ENCODE measurements at regions not wholly inside any gene's neighbourhood (a gene's known extent, or its start where the extent isn't known, plus 50 kb on each side); places are given as distances from the start of the nearest gene placed in this dataset.

- no peak overlapping the region for H3K4me2 ChIP-seq
- TF ChIP-seq NANOG (IDR thresholded peaks at IDR 0.05; ENCODE audit: borderline replicate concordance), result no peak
- TF ChIP-seq STAT1 (IDR thresholded peaks at IDR 0.05; ENCODE audit: unreplicated experiment), result no peak
- no peak for TF ChIP-seq ETS1 (IDR thresholded peaks at IDR 0.05)
- no peak for TF ChIP-seq CTCF (conservative IDR thresholded peaks at IDR 0.05; ENCODE audit: low read depth in 2 of 2)
- no peak for TF ChIP-seq POLR2AphosphoS5 (IDR thresholded peaks at IDR 0.05; ENCODE audit: low read depth)
- no peak for TF ChIP-seq JUNB (IDR thresholded peaks at IDR 0.05; ENCODE audit: unreplicated experiment)
- no peak for TF ChIP-seq REST (IDR thresholded peaks at IDR 0.05; ENCODE audit: unreplicated experiment)
- no peak for TF ChIP-seq ZNF114 (CRISPR knock-in tag; IDR thresholded peaks at IDR 0.05)
- no peak for TF ChIP-seq ZNF331 (CRISPR knock-in tag; IDR thresholded peaks at IDR 0.05; ENCODE audit: low read depth)
- TF ChIP-seq ZNF462 (CRISPR knock-in tag; IDR thresholded peaks at IDR 0.05), result no peak
- no peak for TF ChIP-seq EZH2phosphoT487 (IDR thresholded peaks at IDR 0.05; ENCODE audit: unreplicated experiment)
- no peak for TF ChIP-seq CREB1 (CRISPR knock-in tag; IDR thresholded peaks at IDR 0.05; ENCODE audit: low read depth)
- TF ChIP-seq EZH2 (IDR thresholded peaks at IDR 0.05; ENCODE audit: low read depth, unreplicated experiment), result no peak
- H3K9me3 Mint-ChIP-seq, result no peaks in the 10 kb centered on the region
- H3K4me1 ChIP-seq (ENCODE audit: insufficient read depth), result no peaks in the 10 kb centered on the region
- no peak overlapping the region for H3K27ac ChIP-seq (ENCODE audit: low read depth)
- no peak for DNase-seq (ENCODE audit: low spot score)
- no peak overlapping the region for H3K27ac Mint-ChIP-seq
- no peak overlapping the region for H2AFZ ChIP-seq
- no peaks in the 10 kb centered on the region for H3K79me2 ChIP-seq (replicated peaks; ENCODE audit: insufficient read depth)
- no peaks in the 10 kb centered on the region; the same call in 2 of the 3 replicates for H3K4me1 Mint-ChIP-seq
- no peak overlapping the region for H3K4me3 Mint-ChIP-seq
- ATAC-seq, result no peak
- H3K36me3 Mint-ChIP-seq (ENCODE audit: low read depth), result no peaks in the 10 kb centered on the region; the same call in 2 of the 3 replicates
- no peaks in the 10 kb centered on the region for H3F3A ChIP-seq (replicated peaks; ENCODE audit: low read depth)
- no peaks in the 10 kb centered on the region for H3K27me3 Mint-ChIP-seq (ENCODE audit: insufficient read depth, low read depth, poor library complexity)
- no peaks in the 10 kb centered on the region for H4K20me1 ChIP-seq (replicated peaks; ENCODE audit: insufficient read depth)
- H3K36me3 ChIP-seq (ENCODE audit: insufficient read depth), result no peaks in the 10 kb centered on the region
- no peaks in the 10 kb centered on the region for H3K9me2 ChIP-seq (ENCODE audit: insufficient read depth)
- no peaks in the 10 kb centered on the region for H3K27me3 ChIP-seq (ENCODE audit: insufficient read depth)
- no peak overlapping the region for H3K4me3 ChIP-seq
These were observed 1556.2 kb downstream of the SLITRK5 start for GRCh38 chr13:89227356-89227755.

Data from GM23338 (cell line).